MV-4-11 (cell line): ENCODE measurements at regions not wholly inside any gene's neighbourhood (a gene's known extent, or its start where the extent isn't known, plus 50 kb on each side); places are given as distances from the start of the nearest gene placed in this dataset.
A peak's percentile ranks its signal among the peaks of the same experiment; 100 is the strongest.

Source experiments
- DNase-seq: peaks from one replicate; lab custom pipeline; 2025; lab: John Stamatoyannopoulos, UW

- DNase-seq, result no peak
Measured at GRCh38 chr9:89655990-89656657, 51.3 kb downstream of the GADD45G start.

- no peak for DNase-seq
Measured at GRCh38 chr9:89657295-89657694, 52.5 kb downstream of the GADD45G start.

- DNase-seq, result peak; percentile 16
Measured at GRCh38 chr9:89657765-89658164, 53.0 kb downstream of the GADD45G start.

GRCh38 chr9:89658401-89658800, 53.6 kb downstream of the GADD45G start:
- DNase-seq, result no peak

- DNase-seq, result no peak
Measured at GRCh38 chr9:89658931-89659330, 54.1 kb downstream of the GADD45G start.

- no peak for DNase-seq
Measured at GRCh38 chr9:89659473-89659872, 54.7 kb downstream of the GADD45G start.

- peak; percentile 86 for DNase-seq
Measured at GRCh38 chr9:89659891-89660685, 55.3 kb downstream of the GADD45G start.

GRCh38 chr9:89661391-89661949, 56.7 kb downstream of the GADD45G start:
- peak; percentile 24 for DNase-seq

GRCh38 chr9:89661956-89662717, 57.3 kb downstream of the GADD45G start:
- no peak for DNase-seq

GRCh38 chr9:89662718-89663613, 58.2 kb downstream of the GADD45G start:
- DNase-seq, result peak; percentile 41

GRCh38 chr9:89663614-89663970, 58.8 kb downstream of the GADD45G start:
- DNase-seq, result no peak

GRCh38 chr9:89664010-89664409, 59.2 kb downstream of the GADD45G start:
- no peak for DNase-seq

GRCh38 chr9:89664896-89665329, 60.1 kb downstream of the GADD45G start:
- no peak for DNase-seq

GRCh38 chr9:89666364-89666763, 61.6 kb downstream of the GADD45G start:
- DNase-seq, result no peak

- DNase-seq, result no peak
Measured at GRCh38 chr9:89666950-89667349, 62.1 kb downstream of the GADD45G start.

GRCh38 chr9:89667726-89668125, 62.9 kb downstream of the GADD45G start:
- DNase-seq, result no peak

GRCh38 chr9:89668216-89668865, 63.5 kb downstream of the GADD45G start:
- peak; percentile 83 for DNase-seq

GRCh38 chr9:89668866-89669246, 64.0 kb downstream of the GADD45G start:
- no peak for DNase-seq

- DNase-seq, result no peak
Measured at GRCh38 chr9:89669361-89669842, 64.6 kb downstream of the GADD45G start.

- DNase-seq, result no peak
Measured at GRCh38 chr9:89670114-89670513, 65.3 kb downstream of the GADD45G start.
